ENCODE measurements at regions not wholly inside any gene's neighbourhood (a gene's known extent, or its start where the extent isn't known, plus 50 kb on each side); places are given as distances from the start of the nearest gene placed in this dataset.

- Histone ChIP-seq H3K4me1 (ENCODE audit: insufficient read depth) (no peaks in the 10 kb centered on the region), H2AFZ (0 out of 2 replicates have a peak overlapping the region, but pooled peaks have one; percentile 23), H4K20me1 (replicated peaks; ENCODE audit: insufficient read depth) (no peaks in the 10 kb centered on the region), H3K4me3 (no peak overlapping the region), H3F3A (replicated peaks; ENCODE audit: low read depth) (no peaks in the 10 kb centered on the region), H3K27me3 (ENCODE audit: insufficient read depth) (no peaks in the 10 kb centered on the region), H3K9me2 (ENCODE audit: insufficient read depth) (no peaks in the 10 kb centered on the region), H3K4me2 (no peak overlapping the region), H3K36me3 (ENCODE audit: insufficient read depth) (no peaks in the 10 kb centered on the region), H3K79me2 (replicated peaks; ENCODE audit: insufficient read depth) (no peaks in the 10 kb centered on the region), H3K27ac (ENCODE audit: low read depth) (no peak overlapping the region)
- Mint-ChIP-seq H3K27me3 (ENCODE audit: insufficient read depth, low read depth, poor library complexity) (peaks cover 2% of the 10 kb centered on the region), H3K36me3 (ENCODE audit: low read depth) (peaks cover 3% of the 10 kb centered on the region; the same call in 2 of the 3 replicates), H3K4me1 (peaks cover 4% of the 10 kb centered on the region; the same call in 1 of the 3 replicates), H3K27ac (no peak overlapping the region), H3K9me3 (peaks cover 20% of the 10 kb centered on the region), H3K4me3 (no peak overlapping the region)
- DNase-seq (ENCODE audit: low spot score) (no peak), ATAC-seq (no peak)
- TF ChIP-seq ZNF331 (CRISPR knock-in tag; IDR thresholded peaks at IDR 0.05; ENCODE audit: low read depth) (no peak), NANOG (IDR thresholded peaks at IDR 0.05; ENCODE audit: borderline replicate concordance) (no peak), ETS1 (IDR thresholded peaks at IDR 0.05) (no peak), REST (IDR thresholded peaks at IDR 0.05; ENCODE audit: unreplicated experiment) (no peak), CREB1 (CRISPR knock-in tag; IDR thresholded peaks at IDR 0.05; ENCODE audit: low read depth) (no peak), STAT1 (IDR thresholded peaks at IDR 0.05; ENCODE audit: unreplicated experiment) (no peak), CTCF (conservative IDR thresholded peaks at IDR 0.05; ENCODE audit: low read depth in 2 of 2) (no peak), EZH2 (IDR thresholded peaks at IDR 0.05; ENCODE audit: low read depth, unreplicated experiment) (no peak), ZNF114 (CRISPR knock-in tag; IDR thresholded peaks at IDR 0.05) (no peak), POLR2AphosphoS5 (IDR thresholded peaks at IDR 0.05; ENCODE audit: low read depth) (no peak), ZNF462 (CRISPR knock-in tag; IDR thresholded peaks at IDR 0.05) (no peak), EZH2phosphoT487 (IDR thresholded peaks at IDR 0.05; ENCODE audit: unreplicated experiment) (no peak)
Measured at GRCh38 chr6:156563714-156564113, 213.5 kb upstream of the ARID1B start.

Measured in GM23338 (cell line).